K562 (cell line): ENCODE measurements at regions not wholly inside any gene's neighbourhood (a gene's known extent, or its start where the extent isn't known, plus 50 kb on each side); places are given as distances from the start of the nearest gene placed in this dataset.

Experiments used
- ATAC-seq: fragments of 200-7000 bp; cut with Tn5 transposase; 3 replicates; pipeline ENCODE4 v1.9.1; 2020; ENCODE audit warnings: moderate library complexity
- BruUV-seq: library from RNA; stranded (reverse); fragments of 400-500 nt; replicated peaks from 2 replicates; lab custom pipeline; 2021; lab: Mats Ljungman, UMichigan
- CTCF ChIA-PET: fragments of 300-600 bp; formaldehyde crosslinking; extraction: SDS; loops from one replicate; lab custom pipeline; 2021; ENCODE audit warnings: low intra/inter-chr PET ratio; lab: Yijun Ruan, JAX
- POLR2A ChIA-PET: fragments of 300-600, 350-650 bp; sonication (Branson Sonifier 250); formaldehyde crosslinking; extraction: SDS; loops from one replicate; lab custom pipeline; 2021; ENCODE audit warnings: antibody characterized with exemption, inconsistent platforms; lab: Yijun Ruan, JAX
- DNase-seq, 4 experiments: peaks; one replicate each; pipeline versions ENCODE4 v3.0.0 to v3.0.0-alpha.2; 2011 to 2018; ENCODE audit warnings: low spot score in 3 of 4, mixed read lengths in 3 of 4; ENCODE audit errors: extremely low read depth in 1 of 4
- FAIRE-seq: peaks from 2 replicates; lab custom pipeline; 2011; peaks lifted over from hg19 to GRCh38; lab: Jason Lieb, UNC
- H2AFZ ChIP-seq: 2 replicates; pipeline ENCODE4 v1.6.0; 2011; ENCODE audit warnings: low read depth, low read length, control low read depth, inconsistent platforms
- H3K27ac ChIP-seq: fragments of 200-600 bp; 3 replicates; pipeline ENCODE4 v1.8.0; 2011; ENCODE audit warnings: low read depth, mild to moderate bottlenecking, control low read depth, inconsistent platforms, low read length, moderate library complexity, mixed read lengths; ENCODE audit errors: extremely low read depth
- H3K27me3 ChIP-seq, 2 experiments: fragments of 300-600 bp in 1 of 2; 2 replicates in 1 of 2; 3 replicates in 1 of 2; pipeline versions ENCODE4 v1.6.0 to v1.8.0; 2011; ENCODE audit warnings: inconsistent platforms in 2 of 2, low read length in 2 of 2, mild to moderate bottlenecking in 1 of 2, mixed read lengths in 1 of 2, moderate library complexity in 1 of 2; ENCODE audit not compliant: control insufficient read depth in 2 of 2, insufficient read depth in 2 of 2
- H3K36me3 ChIP-seq: fragments of 300-600 bp; 3 replicates; pipeline ENCODE4 v1.8.0; 2011; ENCODE audit warnings: mild to moderate bottlenecking, low read length, inconsistent platforms; ENCODE audit not compliant: control insufficient read depth, insufficient read depth
- H3K4me1 ChIP-seq, 2 experiments: fragments of 200-600 bp in 1 of 2; replicated peaks in 1 of 2; 2 replicates in 1 of 2; 3 replicates in 1 of 2; pipeline versions ENCODE4 v1.5.1 to v1.8.0; 2011; ENCODE audit warnings: inconsistent platforms in 2 of 2, low read length in 2 of 2, mild to moderate bottlenecking in 1 of 2, mixed read lengths in 1 of 2, moderate library complexity in 1 of 2; ENCODE audit not compliant: control insufficient read depth in 2 of 2, insufficient read depth in 2 of 2
- H3K4me2 ChIP-seq: 2 replicates; pipeline ENCODE4 v1.6.1; 2011; ENCODE audit warnings: low read length, control low read depth, inconsistent platforms, mixed read lengths; ENCODE audit not compliant: insufficient read depth
- H3K4me3 ChIP-seq: fragments of 200-600 bp; sonication (generic), shearing (Covaris generic); 2 replicates; pipeline ENCODE4 v1.5.1; 2016; ENCODE audit warnings: control low read depth, inconsistent platforms
- H3K79me2 ChIP-seq: fragments of 200-600 bp; 3 replicates; pipeline ENCODE4 v1.8.0; 2011; ENCODE audit warnings: low read length, inconsistent platforms; ENCODE audit not compliant: control insufficient read depth, insufficient read depth
- H3K9ac ChIP-seq, 2 experiments: 2 replicates each; pipeline versions ENCODE4 v1.6.0 to v1.6.1; 2011; ENCODE audit warnings: low read depth in 2 of 2, low read length in 2 of 2, control low read depth in 1 of 2, inconsistent platforms in 1 of 2, mild to moderate bottlenecking in 1 of 2, mixed read lengths in 1 of 2; ENCODE audit not compliant: insufficient read depth in 1 of 2
- H3K9me1 ChIP-seq: one replicate; pipeline ENCODE4 v1.6.0; 2011; ENCODE audit warnings: inconsistent platforms, mild to moderate bottlenecking, low read length, moderate library complexity; ENCODE audit not compliant: control insufficient read depth, insufficient read depth
- H3K9me3 ChIP-seq: replicated peaks from 2 replicates; pipeline ENCODE4 v1.5.1; 2011; ENCODE audit warnings: low read depth, low read length, inconsistent platforms; ENCODE audit not compliant: control insufficient read depth, insufficient read depth
- H4K20me1 ChIP-seq: replicated peaks from 2 replicates; pipeline ENCODE4 v1.6.1; 2011; ENCODE audit warnings: low read length, inconsistent platforms, mixed read lengths; ENCODE audit not compliant: control insufficient read depth, insufficient read depth
- AFF1 ChIP-seq, 2 experiments: fragments of 450-650 bp; IDR thresholded peaks; 2 replicates each; pipeline ENCODE4 v1.6.1; 2018; ENCODE audit warnings: mild to moderate bottlenecking in 2 of 2, low read depth in 1 of 2; ENCODE audit not compliant: partially characterized antibody in 2 of 2
- BMI1 ChIP-seq: fragments of 150-350 bp; IDR thresholded peaks from 2 replicates; pipeline ENCODE4 v1.6.1; 2014; ENCODE audit warnings: low read length
- CBX5 ChIP-seq: IDR thresholded peaks from 2 replicates; pipeline ENCODE4 v1.6.1; 2014; ENCODE audit warnings: low read depth, borderline replicate concordance
- FOXM1 ChIP-seq, 2 experiments: fragments of 450-650 bp in 1 of 2; sonication (generic) in 1 of 2; formaldehyde crosslinking in 1 of 2; IDR thresholded peaks; 2 replicates each; pipeline versions ENCODE4 v1.6.1 to v1.9.0; 2017 to 2022; ENCODE audit warnings: low read depth in 2 of 2, mild to moderate bottlenecking in 2 of 2, missing genetic modification reagents in 1 of 2, moderate library complexity in 1 of 2
- HNRNPK ChIP-seq: fragments of 200-400 bp; formaldehyde crosslinking; IDR thresholded peaks from one replicate; pipeline ENCODE4 v1.6.1; 2018; ENCODE audit warnings: mild to moderate bottlenecking, low read depth, low read length; ENCODE audit not compliant: poor library complexity, severe bottlenecking
- KDM1A ChIP-seq, 2 experiments: fragments of 450-650 bp; IDR thresholded peaks; 2 replicates each; pipeline ENCODE4 v1.6.1; 2016; ENCODE audit warnings: mild to moderate bottlenecking in 2 of 2
- KDM4B ChIP-seq, 2 experiments: fragments of 450-650 bp in 1 of 2; sonication (generic) in 1 of 2; IDR thresholded peaks; 2 replicates each; pipeline ENCODE4 v1.6.1; 2016 to 2017; ENCODE audit warnings: borderline replicate concordance in 2 of 2, antibody characterized with exemption in 1 of 2, low read depth in 1 of 2, mild to moderate bottlenecking in 1 of 2
- RBFOX2 ChIP-seq: fragments of 200-400 bp; formaldehyde crosslinking; IDR thresholded peaks from 2 replicates; pipeline ENCODE4 v1.6.1; 2017; ENCODE audit warnings: low read depth, mild to moderate bottlenecking, low read length, moderate library complexity
- RHOXF2B ChIP-seq: fragments of 250-450 bp; sonication (Bioruptor Pico); conservative IDR thresholded peaks from 2 replicates; pipeline ENCODE4 v1.5.1; 2021
- TCF7 ChIP-seq: sonication (generic); IDR thresholded peaks from 2 replicates; pipeline ENCODE4 v1.6.1; 2016; ENCODE audit warnings: antibody characterized with exemption, borderline replicate concordance
- TFAM ChIP-seq: fragments of 250-450 bp; sonication (Bioruptor Pico); conservative IDR thresholded peaks from 2 replicates; pipeline ENCODE4 v1.5.0; 2021; ENCODE audit warnings: mild to moderate bottlenecking, moderate library complexity
- ZSCAN32 ChIP-seq: fragments of 450-650 bp; formaldehyde crosslinking; IDR thresholded peaks from 2 replicates; pipeline ENCODE4 v1.4.0; 2020; ENCODE audit warnings: mild to moderate bottlenecking, moderate library complexity
- WGBS: fragments of 100-300 bp; shearing (Covaris generic); methylation state at CpG from one replicate; pipeline ENCODE4 v1.1.6; 2016; ENCODE audit warnings: low coverage, mixed read lengths; ENCODE audit not compliant: insufficient coverage; ENCODE audit errors: missing lambda C conversion rate; 5-methylcytosine and 5-hydroxymethylcytosine counted together
- in situ Hi-C: fragments of 300-500 bp; cut with MboI; formaldehyde crosslinking; loops from 4 replicates; pipeline ENCODE4 v1.15.0; 2018; ENCODE audit warnings: inconsistent platforms, mixed read lengths
- intact Hi-C: fragments of 100-400 bp; cut with micrococcal nuclease; formaldehyde crosslinking; loops from 2 replicates; pipeline ENCODE4 v1.14.2; 2022
- TF ChIP-seq, protein P1 (sequence below): fragments of 250-450 bp; sonication (Bioruptor Pico); IDR thresholded peaks from 2 replicates; pipeline ENCODE4 v1.8.0; 2022; ENCODE audit warnings: inconsistent platforms, mild to moderate bottlenecking, moderate library complexity, borderline replicate concordance
- TF ChIP-seq, protein P2 (sequence below): fragments of 250-450 bp; sonication (Bioruptor Pico); IDR thresholded peaks from 2 replicates; pipeline ENCODE4 v1.5.0; 2021

GRCh38 chrX:94288972-94289371 lies 615.0 kb downstream of the FAM133A start:
- CTCF ChIA-PET: no interaction called here
- POLR2A ChIA-PET: no interaction called here
- Histone ChIP-seq H4K20me1 (no peaks in the 10 kb centered on the region), H3K79me2 (no peaks in the 10 kb centered on the region), H3K36me3 (no peaks in the 10 kb centered on the region), H3K4me1 (no peaks in the 10 kb centered on the region), H3K4me2 (no peak overlapping the region), H3K4me3 (no peak overlapping the region), H3K9ac (no peak overlapping the region)
- WGBS: 0% methylated on average over 1 of the region's 1 CpG
- ATAC-seq: no peak
- BruUV-seq: no TSS peak
- in situ Hi-C loops: no loop called here
- FAIRE-seq: no peak
- no peak for TF ChIP-seq RHOXF2B
- TF ChIP-seq HNRNPK: no peak
- TF ChIP-seq, protein P1, sequence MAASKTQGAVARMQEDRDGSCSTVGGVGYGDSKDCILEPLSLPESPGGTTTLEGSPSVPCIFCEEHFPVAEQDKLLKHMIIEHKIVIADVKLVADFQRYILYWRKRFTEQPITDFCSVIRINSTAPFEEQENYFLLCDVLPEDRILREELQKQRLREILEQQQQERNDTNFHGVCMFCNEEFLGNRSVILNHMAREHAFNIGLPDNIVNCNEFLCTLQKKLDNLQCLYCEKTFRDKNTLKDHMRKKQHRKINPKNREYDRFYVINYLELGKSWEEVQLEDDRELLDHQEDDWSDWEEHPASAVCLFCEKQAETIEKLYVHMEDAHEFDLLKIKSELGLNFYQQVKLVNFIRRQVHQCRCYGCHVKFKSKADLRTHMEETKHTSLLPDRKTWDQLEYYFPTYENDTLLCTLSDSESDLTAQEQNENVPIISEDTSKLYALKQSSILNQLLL: no peak
- no peak for TF ChIP-seq BMI1
- TF ChIP-seq FOXM1 (IDR thresholded peaks at IDR 0.05; ENCODE audit: low read depth): no peak
- no peak for TF ChIP-seq FOXM1 (CRISPR knock-in tag; IDR thresholded peaks at IDR 0.05; ENCODE audit: low read depth)
- TF ChIP-seq, protein P2, sequence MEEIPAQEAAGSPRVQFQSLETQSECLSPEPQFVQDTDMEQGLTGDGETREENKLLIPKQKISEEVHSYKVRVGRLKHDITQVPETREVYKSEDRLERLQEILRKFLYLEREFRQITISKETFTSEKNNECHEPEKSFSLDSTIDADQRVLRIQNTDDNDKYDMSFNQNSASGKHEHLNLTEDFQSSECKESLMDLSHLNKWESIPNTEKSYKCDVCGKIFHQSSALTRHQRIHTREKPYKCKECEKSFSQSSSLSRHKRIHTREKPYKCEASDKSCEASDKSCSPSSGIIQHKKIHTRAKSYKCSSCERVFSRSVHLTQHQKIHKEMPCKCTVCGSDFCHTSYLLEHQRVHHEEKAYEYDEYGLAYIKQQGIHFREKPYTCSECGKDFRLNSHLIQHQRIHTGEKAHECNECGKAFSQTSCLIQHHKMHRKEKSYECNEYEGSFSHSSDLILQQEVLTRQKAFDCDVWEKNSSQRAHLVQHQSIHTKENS (CRISPR knock-in tag): no peak
- TF ChIP-seq AFF1 (IDR thresholded peaks at IDR 0.05; ENCODE audit: low read depth in 1 of 2, partially characterized antibody in 2 of 2): no peak
- TF ChIP-seq CBX5: no peak
- no peak for TF ChIP-seq KDM4B (IDR thresholded peaks at IDR 0.05; ENCODE audit: borderline replicate concordance in 2 of 2, low read depth in 1 of 2)
- no peak for TF ChIP-seq TCF7
- no peak for TF ChIP-seq TFAM
- no peak for TF ChIP-seq ZSCAN32 (CRISPR knock-in tag)
- TF ChIP-seq KDM1A (IDR thresholded peaks at IDR 0.05): no peak
- TF ChIP-seq RBFOX2: no peak
- TF ChIP-seq, all 486 proteins: peak for 0
- no peak overlapping the region for H3K27ac ChIP-seq
- intact Hi-C loops: no loop called here
- no peaks in the 10 kb centered on the region for H3K27me3 ChIP-seq
- no peak for DNase-seq
- H2AFZ ChIP-seq: no peak overlapping the region
- H3K9me1 ChIP-seq: no peaks in the 10 kb centered on the region
- no peaks in the 10 kb centered on the region for H3K9me3 ChIP-seq
